ENCODE measurements at regions not wholly inside any gene's neighbourhood (a gene's known extent, or its start where the extent isn't known, plus 50 kb on each side); places are given as distances from the start of the nearest gene placed in this dataset.

GRCh38 chr12:38161123-38162000 is 155.2 kb upstream of the ALG10B start (continued):
- no peak for TF ChIP-seq ZNF274 (IDR thresholded peaks at IDR 0.05; ENCODE audit: borderline replicate concordance, extremely low read depth, low read length)
- TF ChIP-seq CEBPB (IDR thresholded peaks at IDR 0.05; ENCODE audit: low read depth, low read length) = no peak
- no peak for TF ChIP-seq BACH1 (IDR thresholded peaks at IDR 0.05; ENCODE audit: low read length)
- no peak for TF ChIP-seq JUND (IDR thresholded peaks at IDR 0.05; ENCODE audit: low read length)
- no peak for TF ChIP-seq RFX5 (IDR thresholded peaks at IDR 0.05; ENCODE audit: borderline replicate concordance, low read depth, low read length)
